NT2/D1 (cell line): ENCODE measurements at regions not wholly inside any gene's neighbourhood (a gene's known extent, or its start where the extent isn't known, plus 50 kb on each side); places are given as distances from the start of the nearest gene placed in this dataset.

Source experiments
- SUZ12 ChIP-seq: IDR thresholded peaks from 2 replicates; pipeline ENCODE4 v1.6.1; 2011; ENCODE audit not compliant: insufficient read length, insufficient read depth; ENCODE audit errors: extremely low read depth
- YY1 ChIP-seq: IDR thresholded peaks from 2 replicates; pipeline ENCODE4 v1.6.1; 2011; ENCODE audit not compliant: insufficient read length, insufficient read depth
- ZNF274 ChIP-seq: IDR thresholded peaks from 2 replicates; pipeline ENCODE4 v1.6.1; 2011; ENCODE audit warnings: mild to moderate bottlenecking, low read depth, low read length

DNA sequence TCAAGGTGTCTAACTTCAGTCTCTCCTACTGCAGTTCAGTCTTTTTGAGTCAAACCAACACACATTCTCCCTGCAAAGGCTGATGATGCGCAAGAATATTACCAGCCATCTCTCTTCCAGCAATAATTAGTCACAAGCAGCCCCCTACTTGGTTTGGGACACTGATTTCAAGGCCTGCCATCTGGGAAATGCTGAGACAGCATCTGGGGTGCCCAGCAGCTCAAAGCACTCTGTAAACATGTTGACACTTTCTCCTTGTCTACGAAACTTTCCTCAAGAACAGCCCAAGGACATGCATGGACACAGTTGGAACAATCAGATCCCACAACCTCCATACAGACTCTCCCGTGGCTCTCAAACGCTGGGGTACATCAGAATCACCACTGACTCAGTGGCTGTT, 149.2 kb upstream of the RPL38 start:
- no peak for TF ChIP-seq YY1
- TF ChIP-seq ZNF274, result no peak
- TF ChIP-seq SUZ12, result no peak
